GM18498 (cell line): ENCODE measurements at regions not wholly inside any gene's neighbourhood (a gene's known extent, or its start where the extent isn't known, plus 50 kb on each side); places are given as distances from the start of the nearest gene placed in this dataset.

Experiments
- ATAC-seq: cut with Tn5 transposase; IDR thresholded peaks from one replicate; pipeline ENCODE4 v1.9.1; 2021; ENCODE audit warnings: mild to moderate bottlenecking, moderate library complexity; ENCODE audit not compliant: unreplicated experiment

DNA sequence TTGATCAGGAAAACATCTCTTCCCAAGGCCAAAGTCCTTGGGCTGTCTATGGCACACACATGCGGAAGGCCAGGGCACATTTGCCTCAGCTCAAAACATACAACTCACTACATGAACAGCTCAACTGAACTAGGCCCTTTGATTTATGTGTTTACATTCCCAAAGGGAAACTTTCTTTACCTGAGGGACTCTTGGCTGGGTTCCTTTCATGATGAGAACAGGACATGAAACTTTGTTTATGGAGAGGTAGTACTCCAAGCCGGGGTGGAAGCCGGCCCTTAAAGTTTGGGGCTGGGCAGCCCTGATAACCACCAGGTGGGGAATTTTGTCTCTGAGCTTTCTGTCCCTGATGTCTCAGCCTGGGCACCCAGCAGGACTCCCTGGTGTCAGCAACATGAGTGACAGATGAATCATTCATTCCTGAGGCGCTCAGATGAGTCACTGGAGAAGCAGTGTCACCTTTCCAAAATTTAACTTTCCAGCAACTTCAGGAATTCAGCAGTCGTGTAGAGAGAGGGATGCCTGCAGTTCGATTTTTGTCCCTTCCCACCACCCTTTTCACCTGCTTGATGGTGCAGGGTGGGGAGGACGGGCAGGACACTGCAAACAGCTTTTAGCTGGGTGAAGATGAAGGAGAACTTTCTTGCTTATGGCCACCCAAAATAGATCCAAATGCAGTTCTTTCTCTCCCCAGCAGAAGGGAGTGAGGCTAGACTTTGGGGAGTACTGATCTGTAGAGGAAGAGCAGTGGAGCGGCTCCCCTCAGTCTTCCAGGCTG, 331.6 kb downstream of the DYSF start:
- no peak for ATAC-seq

DNA sequence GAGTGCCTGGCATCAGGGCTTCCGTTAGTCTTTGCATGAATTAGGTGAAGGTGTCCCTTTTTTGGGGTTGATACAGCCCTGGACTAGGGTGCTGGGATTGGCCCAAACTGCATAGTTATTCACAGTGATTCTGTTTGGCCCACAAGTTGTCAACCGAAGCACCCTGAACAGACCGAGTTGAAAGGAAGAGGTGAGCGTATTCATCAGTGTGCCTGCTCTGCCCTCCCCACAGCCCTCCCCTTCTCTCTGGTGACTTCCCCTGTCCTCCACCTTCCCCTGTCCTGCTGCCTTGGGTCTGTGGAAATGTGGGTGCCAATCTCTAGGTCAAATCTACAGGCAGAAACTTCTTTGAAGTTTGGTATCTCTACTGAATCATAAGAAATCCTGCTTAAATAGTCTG, 330.5 kb downstream of the DYSF start:
- ATAC-seq = no peak

DNA sequence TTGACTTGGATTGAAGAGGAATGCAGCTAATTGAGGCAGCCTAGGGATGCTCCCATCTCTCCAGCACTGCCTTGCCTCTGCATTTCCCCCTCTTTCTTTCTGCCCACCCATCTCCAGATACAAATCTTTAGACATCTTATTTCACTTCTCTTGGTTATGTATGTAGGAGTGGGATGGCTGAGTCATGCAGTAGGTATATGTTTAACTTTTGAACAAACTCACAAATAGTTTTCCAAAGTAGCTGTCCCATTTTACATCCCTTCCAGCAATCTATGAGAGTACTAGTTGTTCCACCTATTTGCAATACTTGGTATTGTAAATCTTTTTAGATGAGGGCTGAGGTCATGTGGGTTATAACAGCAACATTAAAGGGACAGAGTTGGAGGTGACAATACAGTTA, 329.9 kb downstream of the DYSF start:
- no peak for ATAC-seq

DNA sequence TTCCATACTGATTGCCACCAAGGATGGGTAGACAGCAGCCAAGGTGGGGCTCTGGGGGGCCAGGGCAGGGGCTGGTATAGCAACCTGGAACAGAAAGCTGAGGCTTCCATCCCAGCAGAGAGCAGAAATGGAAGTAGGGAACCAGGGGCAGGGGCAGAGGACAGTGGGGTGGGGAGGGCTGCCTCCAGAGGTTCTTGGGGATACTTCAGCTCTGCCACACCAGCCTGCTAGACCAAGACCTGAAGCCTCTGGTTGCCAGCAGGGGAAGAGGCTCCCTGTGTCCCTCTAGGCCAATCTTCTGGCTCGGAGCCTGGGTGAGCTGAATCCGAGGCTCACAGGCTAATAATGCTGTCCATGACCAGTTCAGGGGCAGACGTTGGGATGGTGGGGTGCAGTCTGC, 329.0 kb downstream of the DYSF start:
- ATAC-seq = no peak

DNA sequence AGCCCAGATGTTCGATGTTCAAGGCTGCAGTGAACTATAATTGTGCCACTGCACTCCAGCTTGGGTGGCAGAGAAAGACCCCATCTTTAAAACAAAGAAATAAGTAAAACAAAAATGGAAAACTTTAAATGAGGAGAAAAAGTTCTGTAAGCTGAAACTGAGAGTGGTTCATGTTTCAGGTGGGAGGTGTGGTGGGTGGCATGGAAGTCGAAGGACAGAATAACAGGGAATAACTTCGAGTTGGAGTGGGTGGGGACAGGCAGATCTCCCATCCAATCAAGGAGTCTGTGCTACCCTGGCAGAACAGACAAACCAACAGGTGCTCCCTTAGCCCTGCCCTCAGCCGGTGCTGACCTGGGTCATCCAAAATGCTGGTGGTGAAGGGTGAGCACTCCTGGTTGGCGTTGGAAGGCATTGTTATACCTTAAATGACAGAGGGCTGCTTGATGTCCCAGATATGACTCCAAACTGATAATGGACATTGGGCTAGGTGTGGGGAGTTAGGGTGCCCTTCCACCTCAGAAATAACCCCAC, 328.4 kb downstream of the DYSF start:
- no peak for ATAC-seq

DNA sequence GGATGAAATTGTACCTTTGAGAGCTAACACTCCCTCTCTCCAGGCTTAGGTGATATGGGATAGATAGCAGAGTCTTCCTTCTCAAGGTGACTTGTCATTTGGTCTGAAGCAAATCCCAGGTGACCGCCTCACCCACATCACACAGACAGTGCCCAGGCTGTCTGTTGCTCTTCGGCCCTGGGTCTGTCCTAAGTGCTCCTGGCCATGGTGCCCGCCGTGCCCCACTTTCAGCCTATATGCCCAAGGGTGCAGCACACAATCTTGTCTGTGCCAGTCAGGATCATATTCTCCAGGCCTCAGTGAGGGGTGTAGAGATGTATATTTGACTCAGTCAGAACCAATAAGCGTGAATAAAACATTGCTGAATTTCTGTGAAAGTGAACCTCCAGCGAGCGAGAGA, 326.8 kb downstream of the DYSF start:
- ATAC-seq = no peak

DNA sequence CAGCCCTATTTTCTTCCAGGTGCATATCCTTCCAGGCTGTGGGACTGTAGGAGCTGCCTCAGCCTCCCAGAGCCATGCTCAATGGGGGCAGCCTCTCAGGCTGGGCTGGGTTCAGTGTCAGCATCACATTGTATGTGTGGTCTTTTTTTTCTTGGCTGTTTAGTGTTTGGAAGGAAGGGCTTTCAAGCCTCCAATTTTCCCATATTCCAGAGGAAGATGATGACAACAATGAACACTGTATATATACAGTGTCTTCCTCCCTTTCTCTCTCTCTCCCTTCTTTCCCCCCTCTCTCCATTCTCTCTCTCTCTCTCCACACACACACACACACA, 326.4 kb downstream of the DYSF start:
- no peak for ATAC-seq

DNA sequence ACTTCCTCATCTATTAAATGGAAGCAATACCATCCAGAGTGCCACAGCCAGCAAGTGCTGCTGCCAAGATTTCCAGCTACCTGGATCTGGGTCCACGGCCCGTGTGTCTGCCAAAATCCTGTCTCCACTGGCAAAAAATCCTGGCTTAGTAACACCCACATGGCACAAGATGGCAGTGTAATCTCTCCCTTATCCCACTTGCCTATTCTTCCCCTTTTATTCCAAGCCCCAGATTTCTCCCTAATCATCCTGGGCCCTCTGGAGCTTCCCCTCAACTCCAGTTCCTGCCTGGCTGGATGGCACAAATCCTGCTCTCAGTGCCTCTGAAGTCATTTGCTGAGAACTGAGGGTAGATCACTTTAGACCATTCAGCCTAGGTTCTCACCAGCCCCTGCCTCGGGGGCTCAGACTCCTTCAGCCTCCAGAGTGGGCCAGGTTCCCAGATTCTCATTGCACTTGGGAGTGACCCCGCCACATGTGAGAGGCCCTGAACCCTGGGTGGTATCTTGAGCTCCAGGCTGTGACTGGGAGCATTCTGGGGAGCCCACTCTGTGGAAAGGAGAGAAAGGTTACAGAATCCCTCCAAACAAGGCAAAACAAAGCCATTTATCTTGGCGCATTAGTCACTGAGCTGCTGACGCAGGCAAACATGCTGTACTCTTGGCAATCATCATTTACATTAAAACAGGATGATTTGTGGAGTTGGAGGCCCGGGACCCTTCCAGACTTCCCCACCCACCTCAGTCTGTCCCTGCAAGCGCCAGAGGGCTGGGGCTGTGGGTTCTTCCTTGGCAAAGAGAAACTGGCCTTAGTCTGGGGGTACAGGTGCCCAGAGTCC, 325.8 kb downstream of the DYSF start:
- ATAC-seq = no peak

DNA sequence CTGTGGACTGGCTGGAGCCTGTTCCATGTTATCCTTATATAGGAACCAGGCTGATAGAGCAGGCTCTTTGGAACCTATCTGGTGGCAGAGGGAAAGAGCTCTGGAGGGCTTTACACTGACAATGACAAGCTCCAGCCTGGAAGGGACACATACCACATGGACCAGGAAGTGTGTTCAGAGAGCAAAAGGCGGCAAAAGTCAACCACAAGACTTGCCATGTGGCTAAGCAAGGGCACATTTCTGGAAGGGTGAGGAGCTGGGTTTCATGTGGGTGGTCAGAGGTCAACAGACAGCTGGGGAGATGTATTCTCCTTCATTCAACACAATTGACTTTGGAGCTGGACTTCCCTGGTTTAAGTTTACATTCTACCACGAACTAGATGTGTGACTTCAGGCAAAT, 325.2 kb downstream of the DYSF start:
- ATAC-seq = no peak

DNA sequence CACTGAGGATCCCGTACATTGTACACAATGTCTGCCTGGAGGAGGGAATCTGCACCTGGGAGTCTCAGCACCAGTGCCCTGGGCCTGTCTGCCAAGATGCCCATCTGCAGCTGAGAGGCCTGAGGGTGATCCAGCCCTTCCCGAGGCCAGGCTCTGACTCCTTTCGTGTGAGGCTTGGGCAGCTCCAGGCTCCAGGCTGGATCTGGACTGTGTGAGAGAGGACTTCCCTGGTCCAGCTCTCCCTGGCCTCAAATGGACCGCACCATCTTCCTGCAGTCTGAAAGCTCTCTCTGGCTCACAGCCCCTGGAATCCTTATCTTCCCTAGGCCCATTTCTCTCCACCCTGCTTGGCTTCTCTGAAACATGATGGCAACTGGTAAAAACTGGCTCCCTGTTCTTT, 324.6 kb downstream of the DYSF start:
- ATAC-seq = no peak

DNA sequence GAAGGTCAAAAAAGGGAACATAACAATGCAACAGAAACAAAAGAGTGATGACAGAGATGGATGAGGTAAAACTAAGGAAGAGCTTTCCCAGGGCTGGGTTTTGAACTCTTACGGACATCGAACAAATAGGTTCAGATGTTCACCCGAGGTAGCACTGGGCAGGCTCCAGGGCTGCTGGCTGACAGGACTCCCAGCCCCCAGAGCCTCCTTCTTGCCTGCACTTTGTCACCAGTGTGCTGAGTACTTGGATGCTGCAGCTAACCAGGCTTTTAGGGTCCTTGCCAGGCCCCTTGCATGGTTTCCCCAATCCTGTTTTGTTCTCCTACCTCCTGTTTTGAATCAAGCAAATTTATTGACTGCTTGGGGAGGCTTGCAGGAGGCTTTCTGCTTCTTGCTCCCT, 322.9 kb downstream of the DYSF start:
- no peak for ATAC-seq

DNA sequence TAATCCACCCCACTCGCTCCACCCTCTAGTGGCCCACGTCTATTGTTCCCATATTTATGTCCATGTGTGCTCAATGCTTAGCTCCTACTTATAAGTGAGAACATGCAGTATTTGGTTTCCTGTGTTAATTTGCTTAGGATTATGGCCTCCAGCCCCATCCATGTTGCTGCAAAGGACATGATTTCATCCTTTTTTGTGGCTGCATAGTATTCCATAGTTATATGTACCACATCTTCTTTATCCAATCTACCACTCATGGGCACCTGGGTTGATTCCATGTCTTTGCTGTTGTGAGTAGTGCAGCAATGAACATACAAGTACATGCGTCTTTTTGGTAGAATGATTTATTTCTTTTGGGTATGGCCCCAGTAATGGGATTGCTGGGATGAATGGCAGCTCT, 319.9 kb downstream of the DYSF start:
- ATAC-seq = no peak

DNA sequence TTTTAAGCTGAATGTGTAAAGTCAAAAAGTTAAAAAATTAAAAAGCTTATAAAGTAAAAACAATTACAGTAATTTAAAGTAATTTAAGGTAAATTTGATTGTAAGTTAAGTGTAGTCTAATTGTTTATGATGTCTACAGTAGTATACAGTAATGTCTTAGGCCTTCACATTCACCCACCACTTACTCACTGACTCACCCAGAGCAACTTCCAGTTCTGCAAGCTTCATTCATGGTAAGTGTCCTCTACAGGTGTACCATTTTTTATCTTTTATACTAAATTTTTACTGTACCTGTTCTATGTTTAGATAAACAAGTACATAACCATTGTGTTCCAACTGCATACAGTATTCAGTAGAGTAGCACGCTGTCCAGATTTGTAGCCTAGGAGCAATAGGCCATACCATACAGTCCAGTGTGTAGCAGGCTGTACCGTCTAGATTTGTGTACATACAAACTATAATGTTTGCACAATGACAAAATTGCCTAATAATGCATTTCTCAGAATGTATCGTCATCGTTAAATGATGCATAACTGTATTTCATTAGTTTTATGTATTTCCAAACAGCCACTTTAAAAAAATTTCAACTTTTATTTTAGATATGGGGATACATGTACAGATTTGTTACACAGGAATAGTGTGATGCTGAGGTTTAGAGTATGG, 319.3 kb downstream of the DYSF start:
- no peak for ATAC-seq

DNA sequence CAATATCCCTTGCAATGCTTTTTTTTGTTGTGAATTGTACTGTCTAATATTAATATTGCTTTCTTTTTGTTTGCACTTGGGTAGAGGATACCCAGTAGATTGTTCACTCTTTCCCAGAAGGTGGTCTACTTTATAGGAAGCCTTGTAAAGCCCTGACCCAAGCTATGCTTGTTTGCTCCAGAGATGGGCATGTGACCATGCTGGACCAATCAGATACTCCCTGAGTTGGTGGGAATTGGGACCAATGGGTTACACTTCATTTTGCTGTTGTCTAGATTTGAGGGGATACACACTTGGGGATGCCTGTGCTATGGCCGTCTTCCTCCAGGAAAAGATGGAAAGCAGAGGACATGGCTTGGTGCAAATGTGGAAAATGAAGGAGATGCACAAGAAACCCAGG, 314.3 kb downstream of the DYSF start:
- ATAC-seq = no peak

DNA sequence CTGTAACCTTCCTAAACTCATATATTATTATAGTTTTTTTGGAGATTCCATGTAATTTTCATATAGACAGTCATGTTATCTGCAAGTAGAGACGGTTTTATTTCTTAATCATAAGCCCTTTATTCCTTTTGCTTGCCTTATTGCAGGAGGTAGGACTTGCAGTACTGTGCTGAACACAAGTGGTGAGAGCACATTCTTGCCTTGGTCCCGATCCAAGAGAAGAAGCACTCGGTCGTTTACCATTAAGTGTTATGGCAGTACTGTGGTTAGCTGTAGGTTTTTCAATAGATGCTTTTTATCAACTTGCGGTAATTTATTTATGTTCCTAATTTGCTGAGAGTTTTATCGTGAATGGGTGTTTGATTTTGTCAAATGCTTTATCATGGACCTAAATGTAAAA, 305.7 kb downstream of the DYSF start:
- no peak for ATAC-seq

DNA sequence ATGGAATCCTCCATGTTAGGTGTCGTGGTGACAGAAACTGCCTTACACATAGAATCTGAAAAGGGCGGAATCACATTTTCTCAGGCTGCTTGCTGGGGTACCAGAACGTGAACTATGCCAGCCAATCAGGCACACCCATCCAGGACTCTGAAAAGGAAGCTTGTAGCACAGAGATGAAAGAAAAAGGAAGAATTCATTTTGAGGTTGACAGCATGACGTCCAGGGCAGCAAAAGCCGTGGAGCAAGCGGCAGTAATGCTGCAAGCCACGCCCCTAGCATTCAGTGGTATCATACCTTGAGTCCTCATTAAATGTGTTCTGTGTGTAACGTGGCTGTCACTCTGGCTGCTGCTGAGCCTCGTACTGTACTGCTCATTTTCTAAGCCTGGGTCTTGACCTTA, 304.0 kb downstream of the DYSF start:
- ATAC-seq = no peak

DNA sequence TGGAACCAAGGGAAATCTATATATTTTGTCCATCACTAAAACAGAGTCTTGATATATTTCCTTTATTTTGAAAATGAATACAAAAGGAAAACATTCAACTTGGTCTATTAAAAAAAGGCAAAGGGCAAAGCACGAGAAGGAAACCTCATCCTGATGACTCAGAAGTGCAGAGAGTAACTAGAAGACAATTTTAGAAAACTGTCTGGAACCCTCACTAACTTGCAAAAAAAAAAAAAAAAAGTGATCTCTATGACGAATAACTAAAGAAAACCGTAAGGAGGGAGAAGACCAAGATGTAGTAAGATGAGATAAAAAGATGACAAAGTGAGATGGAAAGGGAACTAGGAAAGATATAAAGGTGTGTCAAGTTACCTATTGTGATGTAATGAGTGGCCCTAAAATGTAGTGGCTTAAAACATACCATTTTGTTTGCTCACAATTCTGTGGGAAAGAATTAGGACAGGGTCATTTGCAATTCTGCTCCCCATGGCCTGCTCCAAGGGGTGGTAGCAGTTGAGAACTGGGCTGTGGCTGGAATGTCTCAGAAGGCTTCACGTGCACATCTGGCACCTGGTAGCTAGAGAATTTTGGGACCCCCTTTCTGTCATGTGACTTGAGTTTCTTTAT, 303.0 kb downstream of the DYSF start:
- ATAC-seq = no peak

DNA sequence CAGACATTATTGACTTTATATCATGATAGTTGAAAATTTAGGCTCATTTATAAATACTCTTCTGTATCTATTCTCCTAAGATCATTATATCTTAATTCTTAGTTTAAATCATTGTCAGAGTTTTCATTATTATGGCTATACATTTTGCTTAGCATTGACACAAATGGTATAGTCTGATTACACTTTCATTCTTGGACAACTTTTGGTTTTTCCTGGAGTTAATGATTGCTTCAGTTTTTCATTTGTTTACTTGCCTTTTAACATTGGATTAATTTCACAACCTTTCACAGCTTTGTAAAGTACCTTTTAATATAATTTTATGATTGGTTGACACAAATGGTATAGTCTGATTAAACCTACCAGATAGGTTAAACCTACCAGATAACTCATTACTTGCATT, 298.2 kb downstream of the DYSF start:
- ATAC-seq = no peak

DNA sequence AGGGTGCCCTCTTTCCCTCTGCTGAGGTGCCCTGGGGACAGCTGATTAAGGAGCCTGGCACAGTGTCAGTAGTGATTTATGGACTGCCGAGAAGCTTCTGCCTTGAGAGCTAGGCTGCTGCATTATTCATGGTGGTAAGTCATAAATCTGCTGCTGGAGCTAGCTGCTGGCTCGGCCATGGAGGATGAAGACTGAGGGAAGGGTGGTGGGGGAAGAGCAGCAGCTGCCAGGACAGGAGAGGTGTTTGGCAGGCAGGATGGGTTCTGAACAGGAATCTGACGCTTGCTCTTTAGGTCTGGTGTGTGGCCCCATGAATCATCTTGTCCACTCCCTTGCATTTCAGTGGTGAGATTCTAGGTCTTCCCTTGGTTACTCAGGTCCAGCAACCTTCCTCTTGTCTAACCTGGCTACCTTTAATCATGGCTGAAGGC, 296.3 kb downstream of the DYSF start:
- ATAC-seq = no peak

DNA sequence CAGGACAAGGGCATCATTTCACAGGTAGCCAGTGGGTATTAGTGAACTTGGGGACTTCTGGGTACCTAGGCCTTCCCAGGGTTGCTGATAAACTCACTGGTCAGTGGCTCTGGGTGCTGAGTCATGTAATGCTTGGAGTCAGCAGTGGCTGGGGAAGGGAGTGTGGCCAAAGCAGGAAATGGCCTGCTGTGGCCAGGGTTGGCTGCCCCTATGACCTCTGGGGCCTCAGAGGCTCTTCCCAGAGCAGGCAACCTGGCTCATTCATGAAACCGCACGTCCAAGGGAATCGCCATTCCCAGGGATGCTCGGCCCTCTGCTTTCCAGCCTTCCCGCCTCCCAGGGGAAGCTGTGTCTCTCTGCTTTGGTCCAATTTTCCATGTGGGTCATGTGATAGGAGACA, 294.9 kb downstream of the DYSF start:
- no peak for ATAC-seq

DNA sequence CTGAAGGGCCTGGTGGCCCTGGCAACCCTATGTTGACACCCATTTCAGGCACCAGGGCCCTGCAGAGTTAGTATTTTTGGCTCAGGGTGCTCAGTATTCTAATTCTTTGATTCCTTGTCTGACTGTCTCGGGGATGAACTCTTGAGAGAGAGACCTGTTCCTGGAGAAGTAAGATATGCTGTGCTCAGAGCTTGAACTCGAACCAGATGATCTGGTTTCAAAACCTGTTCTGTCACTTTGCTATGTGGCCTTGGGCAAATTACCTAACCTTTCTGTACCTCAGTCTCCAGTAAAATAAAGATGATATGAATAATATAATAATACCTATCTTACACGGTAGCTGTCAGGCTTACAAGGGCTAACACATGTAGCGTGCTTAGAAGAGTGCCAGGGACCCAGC, 294.2 kb downstream of the DYSF start:
- ATAC-seq = no peak
